BJ (cell line): ENCODE measurements at regions not wholly inside any gene's neighbourhood (a gene's known extent, or its start where the extent isn't known, plus 50 kb on each side); places are given as distances from the start of the nearest gene placed in this dataset.

Experiments
- CTCF ChIA-PET: fragments of 350-600 bp; formaldehyde crosslinking; extraction: SDS; loops from one replicate; lab custom pipeline; 2021; ENCODE audit warnings: antibody characterized with exemption, inconsistent platforms; lab: Yijun Ruan, JAX
- POLR2A ChIA-PET: fragments of 300-600 bp; sonication (Branson Sonifier 250); formaldehyde crosslinking; extraction: SDS; loops from one replicate; lab custom pipeline; 2021; ENCODE audit warnings: antibody characterized with exemption; lab: Charles Lee
- DNase-seq: peaks from one replicate; pipeline ENCODE4 v3.0.0-alpha.2; 2011; ENCODE audit warnings: low read depth
- H3K27me3 ChIP-seq: 2 replicates; pipeline ENCODE4 v1.6.0; 2011; ENCODE audit warnings: low read length; ENCODE audit not compliant: control insufficient read depth, insufficient read depth
- H3K36me3 ChIP-seq: 2 replicates; pipeline ENCODE4 v1.5.1; 2011; ENCODE audit warnings: low read length; ENCODE audit not compliant: control insufficient read depth, insufficient read depth
- H3K4me3 ChIP-seq: 2 replicates; pipeline ENCODE4 v1.5.1; 2011; ENCODE audit warnings: low read depth, mild to moderate bottlenecking, control low read depth, low read length
- TF ChIP-seq, protein P1 (sequence below): IDR thresholded peaks from 2 replicates; pipeline ENCODE4 v1.5.1; 2011; ENCODE audit warnings: low read depth, mild to moderate bottlenecking, control low read depth, inconsistent platforms, low read length, moderate library complexity; ENCODE audit not compliant: insufficient read depth

GRCh38 chr15:35928847-35929246, 382.9 kb upstream of the DPH6 start:
- H3K27me3 ChIP-seq, result no peaks in the 10 kb centered on the region; the same call in 1 of the 2 replicates
- no peak for DNase-seq
- TF ChIP-seq, protein P1, sequence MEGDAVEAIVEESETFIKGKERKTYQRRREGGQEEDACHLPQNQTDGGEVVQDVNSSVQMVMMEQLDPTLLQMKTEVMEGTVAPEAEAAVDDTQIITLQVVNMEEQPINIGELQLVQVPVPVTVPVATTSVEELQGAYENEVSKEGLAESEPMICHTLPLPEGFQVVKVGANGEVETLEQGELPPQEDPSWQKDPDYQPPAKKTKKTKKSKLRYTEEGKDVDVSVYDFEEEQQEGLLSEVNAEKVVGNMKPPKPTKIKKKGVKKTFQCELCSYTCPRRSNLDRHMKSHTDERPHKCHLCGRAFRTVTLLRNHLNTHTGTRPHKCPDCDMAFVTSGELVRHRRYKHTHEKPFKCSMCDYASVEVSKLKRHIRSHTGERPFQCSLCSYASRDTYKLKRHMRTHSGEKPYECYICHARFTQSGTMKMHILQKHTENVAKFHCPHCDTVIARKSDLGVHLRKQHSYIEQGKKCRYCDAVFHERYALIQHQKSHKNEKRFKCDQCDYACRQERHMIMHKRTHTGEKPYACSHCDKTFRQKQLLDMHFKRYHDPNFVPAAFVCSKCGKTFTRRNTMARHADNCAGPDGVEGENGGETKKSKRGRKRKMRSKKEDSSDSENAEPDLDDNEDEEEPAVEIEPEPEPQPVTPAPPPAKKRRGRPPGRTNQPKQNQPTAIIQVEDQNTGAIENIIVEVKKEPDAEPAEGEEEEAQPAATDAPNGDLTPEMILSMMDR, result no peak
- CTCF ChIA-PET, result interaction anchor here (0.9 kb wide), 1 partner anchor 14 kb away, joined by 3 read pairs; no protein-coding TSS in a partner anchor
- H3K4me3 ChIP-seq, result no peak overlapping the region
- POLR2A ChIA-PET, result no interaction called here
- H3K36me3 ChIP-seq, result no peaks in the 10 kb centered on the region

DNA sequence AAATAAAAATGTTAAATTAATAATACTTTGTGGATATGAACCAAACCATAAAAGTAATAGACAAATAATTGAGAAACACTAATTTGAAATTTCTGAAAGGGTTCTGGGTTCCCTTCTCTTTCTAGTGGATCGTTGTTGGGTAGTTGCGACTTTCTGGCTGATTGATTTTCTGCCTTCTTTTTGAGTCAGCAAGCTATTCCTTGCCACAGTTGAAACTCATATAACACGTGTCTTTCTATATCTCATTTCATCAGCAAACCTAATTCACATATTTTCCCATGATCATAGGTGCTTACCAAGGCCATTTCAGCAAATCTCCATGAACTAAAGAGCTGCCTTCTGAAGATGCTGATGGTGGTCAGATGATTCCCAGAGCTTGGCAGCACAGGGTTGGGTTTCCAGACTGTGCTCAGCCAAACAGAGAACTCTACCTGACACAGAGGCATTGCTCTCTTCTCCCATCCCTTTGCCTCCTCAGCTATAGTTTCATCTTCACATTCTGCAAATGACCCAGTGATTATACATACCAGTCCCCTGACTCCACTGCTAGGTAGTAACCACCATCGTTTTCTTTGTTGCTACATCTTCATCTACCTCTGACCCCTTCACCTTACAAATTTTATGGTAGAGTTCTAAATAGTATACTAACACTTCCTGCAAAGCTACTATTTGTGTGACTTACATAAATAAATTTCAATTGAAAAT, 383.9 kb upstream of the DPH6 start:
- Histone ChIP-seq H3K4me3 (no peak overlapping the region), H3K36me3 (no peaks in the 10 kb centered on the region), H3K27me3 (no peaks in the 10 kb centered on the region; the same call in 1 of the 2 replicates)
- DNase-seq, result no peak
- ChIA-PET CTCF (interaction anchor here (1.2 kb wide), 1 partner anchor 18 kb away, joined by 3 read pairs; no protein-coding TSS in a partner anchor), POLR2A (no interaction called here)
- TF ChIP-seq, protein P1, result no peak

GRCh38 chr15:35931799-35932341, 385.9 kb upstream of the DPH6 start:
- ChIA-PET CTCF (no interaction called here), POLR2A (no interaction called here)
- Histone ChIP-seq H3K36me3 (no peaks in the 10 kb centered on the region), H3K4me3 (no peak overlapping the region), H3K27me3 (no peaks in the 10 kb centered on the region; the same call in 1 of the 2 replicates)
- TF ChIP-seq, protein P1, result no peak
- DNase-seq, result no peak

GRCh38 chr15:35932531-35932930, 386.6 kb upstream of the DPH6 start:
- CTCF ChIA-PET, result no interaction called here
- Histone ChIP-seq H3K27me3 (no peaks in the 10 kb centered on the region; the same call in 1 of the 2 replicates), H3K36me3 (no peaks in the 10 kb centered on the region), H3K4me3 (no peak overlapping the region)
- DNase-seq, result no peak
- POLR2A ChIA-PET, result no interaction called here
- TF ChIP-seq, protein P1, result no peak

DNA sequence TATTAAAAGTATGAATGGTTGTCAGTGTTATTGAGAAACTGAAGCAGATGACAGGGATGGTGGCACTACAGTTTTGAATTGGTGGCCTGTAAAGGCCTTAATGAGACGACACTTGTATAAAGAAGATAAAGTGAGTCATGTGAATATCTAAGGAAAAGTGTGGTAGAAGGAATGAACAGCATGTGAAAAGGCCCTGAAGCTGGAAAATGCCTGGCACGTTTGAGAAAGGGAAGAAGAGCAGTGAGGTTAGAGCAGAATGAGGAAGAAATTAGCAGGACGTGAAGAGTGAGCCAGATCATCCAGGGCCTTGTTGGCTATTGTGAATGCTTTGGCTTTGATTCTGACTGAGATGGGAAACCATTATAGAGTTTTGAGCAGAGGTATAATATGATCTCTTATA, 387.6 kb upstream of the DPH6 start:
- CTCF ChIA-PET, result no interaction called here
- POLR2A ChIA-PET, result no interaction called here

More for the DNA sequence above, 387.6 kb upstream of the DPH6 start:
- no peaks in the 10 kb centered on the region for H3K36me3 ChIP-seq
- H3K4me3 ChIP-seq, result no peak overlapping the region
- H3K27me3 ChIP-seq, result no peaks in the 10 kb centered on the region; the same call in 1 of the 2 replicates
- TF ChIP-seq, protein P1, result no peak
- no peak for DNase-seq
